ENCODE measurements at regions not wholly inside any gene's neighbourhood (a gene's known extent, or its start where the extent isn't known, plus 50 kb on each side); places are given as distances from the start of the nearest gene placed in this dataset.

DNA sequence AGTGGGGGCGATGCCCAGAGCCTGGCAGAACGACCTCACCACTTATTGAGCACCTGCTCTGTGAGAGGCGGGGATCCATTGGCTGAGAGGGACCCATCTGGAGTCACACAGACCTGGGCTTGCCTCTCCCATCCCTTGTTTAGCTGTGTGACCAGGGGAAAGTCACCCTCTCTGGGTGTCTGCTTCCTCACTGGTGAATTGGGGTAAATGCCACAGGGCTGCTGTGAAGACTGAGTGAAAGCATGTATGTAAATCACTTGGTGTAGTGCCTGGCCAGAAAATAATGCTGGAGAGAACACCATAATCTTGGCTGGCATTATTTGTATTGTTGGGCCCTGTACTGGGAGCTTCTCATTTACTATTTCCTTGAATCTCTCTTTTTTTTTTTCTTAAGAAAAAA, 83.4 kb upstream of the PRL start:
- TF ChIP-seq TAF1 (IDR thresholded peaks at IDR 0.05; ENCODE audit: borderline replicate concordance, insufficient read depth, low read length) (no peak), REST (IDR thresholded peaks at IDR 0.05; ENCODE audit: insufficient read depth in 1 of 2, low read depth in 2 of 2, low read length in 2 of 2) (no peak)
